Caco-2 (cell line): ENCODE measurements at regions not wholly inside any gene's neighbourhood (a gene's known extent, or its start where the extent isn't known, plus 50 kb on each side); places are given as distances from the start of the nearest gene placed in this dataset.

Experiments
- BruUV-seq: library from RNA; stranded (reverse); fragments of 400-500 nt; replicated peaks from 2 replicates; lab custom pipeline; 2021; lab: Mats Ljungman, UMichigan
- CTCF ChIA-PET: fragments of 300-600 bp; sonication (Branson Sonifier 250); formaldehyde crosslinking; loops from one replicate; lab custom pipeline; 2022; ENCODE audit warnings: antibody characterized with exemption; lab: Charles Lee
- POLR2A ChIA-PET: fragments of 300-600 bp; sonication (Branson Sonifier 250); formaldehyde crosslinking; loops from one replicate; lab custom pipeline; 2022; ENCODE audit warnings: antibody characterized with exemption; lab: Charles Lee
- DNase-seq, 2 experiments: peaks; one replicate each; pipeline versions ENCODE4 v3.0.0 to v3.0.0-alpha.2; 2020 to 2022
- H3K27me3 ChIP-seq: replicated peaks from 2 replicates; pipeline ENCODE4 v1.6.0; 2011; ENCODE audit warnings: low read length; ENCODE audit not compliant: control insufficient read depth, insufficient read depth
- H3K36me3 ChIP-seq: 2 replicates; pipeline ENCODE4 v1.5.1; 2011; ENCODE audit warnings: low read length; ENCODE audit not compliant: control insufficient read depth, insufficient read depth
- H3K4me1 ChIP-seq: fragments of 250-450 bp; sonication (Bioruptor Pico); 2 replicates; pipeline ENCODE4 v1.5.1; 2020; ENCODE audit warnings: mild to moderate bottlenecking
- H3K4me3 ChIP-seq: 2 replicates; pipeline ENCODE4 v1.5.1; 2011; ENCODE audit warnings: low read depth, mild to moderate bottlenecking, control low read depth, low read length
- H3K9me3 ChIP-seq: fragments of 250-450 bp; sonication (Bioruptor Pico); 2 replicates; pipeline ENCODE4 v1.5.1; 2020; ENCODE audit warnings: mild to moderate bottlenecking, moderate library complexity
- H3K27ac Mint-ChIP-seq: one replicate; pipeline ENCODE4 v1.8.0; 2022; ENCODE audit warnings: mixed read lengths; ENCODE audit not compliant: unreplicated experiment
- H3K27me3 Mint-ChIP-seq: one replicate; pipeline ENCODE4 v1.8.0; 2022; ENCODE audit warnings: mixed read lengths; ENCODE audit not compliant: insufficient read depth, unreplicated experiment
- H3K36me3 Mint-ChIP-seq: one replicate; pipeline ENCODE4 v1.8.0; 2022; ENCODE audit warnings: mild to moderate bottlenecking, mixed read lengths; ENCODE audit not compliant: insufficient read depth, unreplicated experiment
- H3K4me1 Mint-ChIP-seq: one replicate; pipeline ENCODE4 v1.8.0; 2022; ENCODE audit warnings: low read depth, mixed read lengths; ENCODE audit not compliant: unreplicated experiment
- H3K4me3 Mint-ChIP-seq: one replicate; pipeline ENCODE4 v1.8.0; 2022; ENCODE audit warnings: mild to moderate bottlenecking, moderate library complexity, mixed read lengths; ENCODE audit not compliant: unreplicated experiment
- H3K9me3 Mint-ChIP-seq: one replicate; pipeline ENCODE4 v1.8.0; 2022; ENCODE audit warnings: mixed read lengths; ENCODE audit not compliant: unreplicated experiment
- CTCF ChIP-seq, 2 experiments: fragments of 200-600 bp in 1 of 2; IDR thresholded peaks; 1 replicate in 1 of 2; 2 replicates in 1 of 2; pipeline versions ENCODE4 v1.5.1 to v1.8.0; 2011 to 2022; ENCODE audit warnings: antibody characterized with exemption in 1 of 2, control low read depth in 1 of 2, inconsistent platforms in 1 of 2, low read depth in 1 of 2, low read length in 1 of 2, mild to moderate bottlenecking in 1 of 2, moderate library complexity in 1 of 2; ENCODE audit not compliant: insufficient read depth in 1 of 2, severe bottlenecking in 1 of 2, unreplicated experiment in 1 of 2
- intact Hi-C: fragments of 100-400 bp; cut with micrococcal nuclease; formaldehyde crosslinking; loops from one replicate; pipeline ENCODE4 v1.10.0; 2022; ENCODE audit not compliant: unreplicated experiment

- H3K27me3 ChIP-seq = no peaks in the 10 kb centered on the region
- no TSS peak for BruUV-seq
- Mint-ChIP-seq H3K36me3 (no peaks in the 10 kb centered on the region), H3K4me1 (no peaks in the 10 kb centered on the region), H3K27me3 (no peaks in the 10 kb centered on the region), H3K9me3 (no peaks in the 10 kb centered on the region), H3K27ac (no peak overlapping the region), H3K4me3 (no peak overlapping the region)
- intact Hi-C loops = no loop called here
- POLR2A ChIA-PET = no interaction called here
- DNase-seq = no peak
- CTCF ChIA-PET = no interaction called here
- H3K4me3 ChIP-seq = no peak overlapping the region
- peaks cover 4% of the 10 kb centered on the region; the same call in 1 of the 2 replicates for H3K9me3 ChIP-seq
- TF ChIP-seq CTCF (IDR thresholded peaks at IDR 0.05; ENCODE audit: insufficient read depth in 1 of 2, low read depth in 1 of 2, low read length in 1 of 2, severe bottlenecking in 1 of 2, unreplicated experiment in 1 of 2) = no peak
- no peaks in the 10 kb centered on the region for H3K4me1 ChIP-seq
- H3K36me3 ChIP-seq = no peaks in the 10 kb centered on the region
These were observed 364.0 kb upstream of the ARID1B start for GRCh38 chr6:156413154-156413553.

- Mint-ChIP-seq H3K4me3 (no peak overlapping the region), H3K4me1 (no peaks in the 10 kb centered on the region)
These were observed 366.5 kb upstream of the ARID1B start for GRCh38 chr6:156410649-156411048.

GRCh38 chr6:156408655-156409054 lies 368.5 kb upstream of the ARID1B start:
- H3K9me3 Mint-ChIP-seq = no peaks in the 10 kb centered on the region
- H3K36me3 Mint-ChIP-seq = no peaks in the 10 kb centered on the region
- TF ChIP-seq CTCF (IDR thresholded peaks at IDR 0.05; ENCODE audit: insufficient read depth in 1 of 2, low read depth in 1 of 2, low read length in 1 of 2, severe bottlenecking in 1 of 2, unreplicated experiment in 1 of 2) = no peak
- intact Hi-C loops = no loop called here
- peaks cover 4% of the 10 kb centered on the region; the same call in 1 of the 2 replicates for H3K9me3 ChIP-seq
- H3K4me3 Mint-ChIP-seq = no peak overlapping the region
- no peaks in the 10 kb centered on the region for H3K27me3 Mint-ChIP-seq
- no peak overlapping the region for H3K27ac Mint-ChIP-seq
- no peak overlapping the region for H3K4me3 ChIP-seq
- H3K27me3 ChIP-seq = no peaks in the 10 kb centered on the region
- H3K4me1 ChIP-seq = no peaks in the 10 kb centered on the region
- H3K36me3 ChIP-seq = no peaks in the 10 kb centered on the region
- H3K4me1 Mint-ChIP-seq = no peaks in the 10 kb centered on the region
- ChIA-PET POLR2A (no interaction called here), CTCF (no interaction called here)
- BruUV-seq = no TSS peak
- no peak for DNase-seq

More at GRCh38 chr6:156410649-156411048, 366.5 kb upstream of the ARID1B start:
- POLR2A ChIA-PET = no interaction called here
- Mint-ChIP-seq H3K27me3 (no peaks in the 10 kb centered on the region), H3K9me3 (no peaks in the 10 kb centered on the region), H3K36me3 (no peaks in the 10 kb centered on the region), H3K27ac (no peak overlapping the region)
- Histone ChIP-seq H3K9me3 (peaks cover 4% of the 10 kb centered on the region; the same call in 1 of the 2 replicates), H3K4me3 (no peak overlapping the region), H3K4me1 (no peaks in the 10 kb centered on the region), H3K27me3 (no peaks in the 10 kb centered on the region), H3K36me3 (no peaks in the 10 kb centered on the region)
- DNase-seq = no peak
- CTCF ChIA-PET = no interaction called here
- intact Hi-C loops = no loop called here
- no peak for TF ChIP-seq CTCF (IDR thresholded peaks at IDR 0.05; ENCODE audit: insufficient read depth in 1 of 2, low read depth in 1 of 2, low read length in 1 of 2, severe bottlenecking in 1 of 2, unreplicated experiment in 1 of 2)
- no TSS peak for BruUV-seq
